GM19328 (cell line): ENCODE measurements at regions not wholly inside any gene's neighbourhood (a gene's known extent, or its start where the extent isn't known, plus 50 kb on each side); places are given as distances from the start of the nearest gene placed in this dataset.

Source experiments
- ATAC-seq: cut with Tn5 transposase; IDR thresholded peaks from one replicate; pipeline ENCODE4 v1.9.1; 2021; ENCODE audit warnings: mild to moderate bottlenecking, moderate library complexity; ENCODE audit not compliant: unreplicated experiment

GRCh38 chr18:77650799-77651385, 401.2 kb downstream of the GALR1 start:
- peak; percentile 77 for ATAC-seq

DNA sequence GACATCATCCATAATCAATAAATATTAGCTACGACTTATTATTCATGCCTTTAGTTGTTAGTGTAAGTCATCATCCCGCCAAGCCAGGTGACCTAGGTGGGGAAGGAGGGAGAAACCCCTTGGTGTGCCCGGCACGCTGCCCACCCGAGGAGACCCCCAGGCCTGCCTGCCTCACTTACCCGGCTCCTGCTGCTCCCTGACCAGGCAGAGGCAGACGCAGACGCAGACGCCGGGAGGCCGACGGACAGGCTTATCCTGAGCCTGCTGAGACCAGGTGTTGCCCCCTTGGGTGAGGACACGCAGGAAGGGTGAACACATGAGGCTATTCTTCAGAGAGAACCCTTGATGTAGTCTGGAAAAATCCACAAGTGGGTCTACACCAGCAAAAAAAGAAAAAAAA, 401.8 kb downstream of the GALR1 start:
- no peak for ATAC-seq

- ATAC-seq: no peak
Measured at GRCh38 chr18:77653792-77654191, 404.1 kb downstream of the GALR1 start.

DNA sequence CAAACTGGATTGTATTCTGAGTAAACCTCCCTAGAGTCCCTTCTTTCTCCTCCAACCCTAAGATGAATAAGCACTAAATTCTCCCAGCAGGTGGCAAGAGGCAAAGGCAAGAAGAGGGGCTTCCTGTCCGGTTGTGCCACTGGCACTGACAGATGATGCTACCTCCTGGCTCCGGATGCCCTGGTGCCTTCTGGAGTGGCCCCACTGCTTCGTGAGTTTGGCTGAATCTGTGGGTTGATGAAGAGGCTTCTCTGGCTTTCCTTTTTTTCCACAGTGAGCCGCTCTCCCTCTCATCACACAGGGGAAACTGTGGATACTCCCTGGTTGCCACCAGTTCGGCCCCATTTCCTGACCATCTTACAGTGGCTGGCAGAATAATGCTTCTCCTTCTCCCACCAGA, 404.7 kb downstream of the GALR1 start:
- no peak for ATAC-seq

GRCh38 chr18:77657651-77658298, 408.1 kb downstream of the GALR1 start:
- no peak for ATAC-seq

- no peak for ATAC-seq
Measured at GRCh38 chr18:77658299-77658662, 408.6 kb downstream of the GALR1 start.

DNA sequence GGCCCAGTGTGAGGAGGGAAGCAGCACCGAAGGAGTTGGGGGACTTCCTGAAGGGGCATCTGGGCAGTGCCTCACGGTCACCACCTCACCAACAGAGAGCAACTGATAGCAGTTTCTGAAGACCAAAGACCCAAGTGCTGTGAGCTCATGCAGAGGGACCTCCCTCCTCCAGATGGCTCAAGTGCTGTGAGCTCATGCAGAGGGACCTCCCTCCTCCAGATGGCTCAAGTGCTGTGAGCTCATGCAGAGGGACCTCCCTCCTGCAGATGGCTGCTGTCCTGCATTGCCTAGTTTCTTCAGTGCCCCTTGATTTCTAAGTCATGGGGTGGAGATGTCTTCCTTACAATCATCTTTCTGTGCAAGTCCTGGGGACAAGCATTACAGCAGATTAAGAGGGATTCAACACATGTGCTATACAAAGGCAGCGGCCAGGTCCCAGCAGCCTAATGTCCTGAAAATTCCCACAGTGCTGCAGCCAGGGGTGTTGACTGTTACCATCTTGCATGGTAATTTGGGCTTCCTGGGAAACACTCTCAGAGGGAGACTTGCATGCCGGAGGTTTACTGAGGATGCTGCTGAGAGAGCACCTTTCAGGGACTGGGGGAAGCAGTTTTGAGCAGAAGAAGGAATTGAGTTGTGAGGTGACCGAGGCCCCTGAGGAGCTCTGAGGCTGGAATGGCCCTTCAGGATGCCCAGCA, 409.3 kb downstream of the GALR1 start:
- ATAC-seq: no peak

DNA sequence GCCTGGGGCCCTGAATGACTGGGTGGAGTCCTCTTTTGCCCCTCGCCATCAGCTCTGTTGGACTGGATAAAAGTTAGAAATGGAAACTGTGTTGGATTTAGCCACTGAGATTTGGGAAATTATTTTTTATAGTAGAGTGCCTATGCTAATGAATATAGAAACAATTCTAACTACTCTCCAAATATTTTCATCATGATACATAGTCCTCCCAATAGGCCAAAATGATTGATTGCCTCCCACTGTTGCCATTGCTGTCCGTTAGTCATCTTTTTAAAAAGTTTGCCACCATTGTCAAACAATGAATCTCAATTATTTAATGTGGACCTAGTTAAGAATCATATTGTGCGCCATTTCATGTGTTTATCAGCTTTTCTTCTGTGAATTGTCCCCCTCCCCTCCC, 417.0 kb downstream of the GALR1 start:
- ATAC-seq: no peak

GRCh38 chr18:77668219-77668618, 418.6 kb downstream of the GALR1 start:
- no peak for ATAC-seq

DNA sequence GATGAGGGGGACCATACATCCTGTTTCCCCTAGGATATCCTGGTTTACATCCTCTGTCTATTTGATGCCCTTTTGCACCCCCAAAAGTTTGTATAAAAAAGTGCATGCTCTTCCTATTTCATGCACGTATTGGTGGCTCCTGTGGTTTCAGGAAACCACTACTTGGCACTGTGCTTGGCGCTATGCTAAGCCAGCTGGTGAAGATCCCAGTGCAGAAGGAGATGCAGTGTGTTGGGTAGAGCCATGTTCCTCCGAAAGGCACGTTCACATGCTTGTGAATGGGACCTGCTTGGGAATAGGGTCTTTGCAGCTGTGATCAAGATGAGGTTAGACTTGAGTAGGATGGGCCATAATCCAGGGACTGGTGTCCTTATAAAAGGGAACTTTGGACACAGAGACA, 419.7 kb downstream of the GALR1 start:
- no peak for ATAC-seq

- ATAC-seq: no peak
Measured at GRCh38 chr18:77671456-77672167, 422.0 kb downstream of the GALR1 start.

- no peak for ATAC-seq
Measured at GRCh38 chr18:77676910-77677309, 427.3 kb downstream of the GALR1 start.

DNA sequence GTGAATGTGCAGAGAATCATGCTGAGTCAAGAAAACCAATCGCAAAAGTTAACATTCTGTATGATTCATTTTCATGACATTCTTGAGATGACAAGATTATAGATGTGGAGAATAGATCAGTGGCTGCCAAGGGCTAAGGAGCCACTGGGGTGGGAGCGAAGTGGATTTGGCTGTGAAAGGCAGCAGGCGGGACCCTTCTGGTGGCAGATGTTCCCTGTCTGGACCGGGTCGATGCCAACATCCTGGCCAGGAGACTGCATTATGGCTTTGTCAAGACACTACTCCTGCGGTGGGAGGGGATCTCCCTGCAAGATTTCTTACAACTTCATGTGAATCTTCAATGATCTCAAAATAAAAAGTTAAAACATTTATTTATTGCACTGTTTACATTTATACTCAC, 427.9 kb downstream of the GALR1 start:
- no peak for ATAC-seq

DNA sequence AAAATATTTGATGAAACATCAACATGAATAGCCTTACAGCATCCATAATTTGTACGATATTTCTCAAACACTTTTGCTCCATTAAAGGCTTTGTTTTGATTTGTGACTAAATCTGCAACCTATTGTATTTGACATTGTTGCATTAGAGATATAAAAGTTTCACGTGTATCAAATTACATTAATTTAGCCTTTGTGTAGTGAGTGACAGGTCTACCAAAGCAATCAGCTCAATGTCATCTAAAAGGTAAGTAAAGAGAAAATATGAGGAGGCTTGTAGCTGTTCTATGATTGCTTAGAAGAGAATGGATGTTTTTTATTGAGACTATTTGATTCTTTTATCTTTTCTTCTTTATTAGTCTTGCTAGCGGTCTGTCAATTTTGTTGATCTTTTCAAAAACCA, 430.2 kb downstream of the GALR1 start:
- no peak for ATAC-seq

DNA sequence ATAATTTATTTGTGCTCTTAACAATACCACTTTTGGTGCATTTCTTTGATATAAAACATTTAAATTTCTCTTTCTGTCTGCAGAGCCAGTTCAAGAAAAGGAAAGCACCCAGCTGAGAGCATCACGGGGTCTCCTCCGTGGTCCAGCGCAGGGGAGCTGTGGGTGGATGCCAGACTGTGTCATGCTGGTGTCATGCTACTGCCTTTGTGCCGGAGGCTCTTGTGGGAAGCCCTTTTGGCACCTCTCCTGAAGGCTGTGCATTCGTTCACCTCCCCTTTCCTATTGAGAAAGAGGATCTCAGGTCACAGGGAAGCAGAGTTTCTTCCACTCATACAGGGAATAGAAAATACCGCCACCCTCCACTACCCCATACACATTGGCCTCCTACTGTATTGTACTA, 450.4 kb downstream of the GALR1 start:
- ATAC-seq: no peak

DNA sequence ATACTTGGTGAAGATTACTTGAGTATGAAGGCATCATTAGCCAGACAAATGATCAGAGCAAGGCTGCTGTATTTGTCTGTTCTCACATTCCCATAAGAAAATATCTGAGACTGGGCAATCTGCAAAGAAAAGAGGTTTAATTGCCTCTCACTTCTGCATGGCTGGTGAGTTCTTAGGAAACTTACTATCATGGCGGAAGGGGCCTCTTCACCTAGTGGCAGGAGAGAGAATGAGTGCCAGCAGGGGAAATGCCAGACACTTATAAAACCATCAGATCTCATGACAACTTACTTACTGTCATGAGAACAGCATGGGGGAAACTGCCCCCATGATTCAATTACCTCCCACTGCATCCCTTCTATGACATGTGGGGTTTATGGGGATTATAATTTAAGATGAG, 452.3 kb downstream of the GALR1 start:
- no peak for ATAC-seq

GRCh38 chr18:77702686-77703085, 453.0 kb downstream of the GALR1 start:
- ATAC-seq: no peak

- no peak for ATAC-seq
Measured at GRCh38 chr18:77705301-77705700, 455.7 kb downstream of the GALR1 start.

- ATAC-seq: no peak
Measured at GRCh38 chr18:77708826-77709506, 459.3 kb downstream of the GALR1 start.

- ATAC-seq: no peak
Measured at GRCh38 chr18:77711096-77711495, 461.4 kb downstream of the GALR1 start.

- no peak for ATAC-seq
Measured at GRCh38 chr18:77714716-77715115, 465.1 kb downstream of the GALR1 start.
